RWPE2 (cell line): ENCODE measurements at regions not wholly inside any gene's neighbourhood (a gene's known extent, or its start where the extent isn't known, plus 50 kb on each side); places are given as distances from the start of the nearest gene placed in this dataset.

Experiments used
- ATAC-seq: fragments of 200-7000 bp; cut with Tn5 transposase; 3 replicates; pipeline ENCODE4 v1.9.1; 2021; ENCODE audit warnings: low read depth
- DNase-seq: peaks from one replicate; pipeline ENCODE4 v3.0.0-alpha.2; 2020; ENCODE audit warnings: low spot score
- H3K27ac ChIP-seq: fragments of 450-650 bp; 2 replicates; pipeline ENCODE4 v1.5.1; 2017; ENCODE audit warnings: mild to moderate bottlenecking; ENCODE audit not compliant: poor library complexity, severe bottlenecking
- H3K27me3 ChIP-seq: fragments of 250-450 bp; sonication (Bioruptor Pico); 2 replicates; pipeline ENCODE4 v1.5.1; 2021; ENCODE audit warnings: mild to moderate bottlenecking, moderate library complexity; ENCODE audit not compliant: insufficient read depth, poor library complexity, severe bottlenecking
- H3K36me3 ChIP-seq: fragments of 250-450 bp; sonication (Bioruptor Pico); 2 replicates; pipeline ENCODE4 v1.5.1; 2020; ENCODE audit warnings: low read depth, mild to moderate bottlenecking, moderate library complexity
- H3K4me1 ChIP-seq: fragments of 250-450 bp; sonication (Bioruptor Pico); 2 replicates; pipeline ENCODE4 v1.5.1; 2021; ENCODE audit warnings: mild to moderate bottlenecking, moderate library complexity; ENCODE audit not compliant: insufficient read depth, poor library complexity, severe bottlenecking
- H3K4me3 ChIP-seq: fragments of 250-450 bp; sonication (Bioruptor Pico); 2 replicates; pipeline ENCODE4 v1.5.1; 2021; ENCODE audit warnings: mild to moderate bottlenecking, moderate library complexity; ENCODE audit not compliant: severe bottlenecking
- H3K9me3 ChIP-seq: fragments of 250-450 bp; sonication (Bioruptor Pico); 2 replicates; pipeline ENCODE4 v1.5.1; 2021; ENCODE audit warnings: mild to moderate bottlenecking, moderate library complexity; ENCODE audit not compliant: severe bottlenecking
- TF ChIP-seq, protein P1 (sequence below): fragments of 450-650 bp; IDR thresholded peaks from one replicate; pipeline ENCODE4 v1.5.1; 2017; ENCODE audit warnings: mild to moderate bottlenecking, moderate library complexity; ENCODE audit not compliant: poor library complexity, severe bottlenecking

DNA sequence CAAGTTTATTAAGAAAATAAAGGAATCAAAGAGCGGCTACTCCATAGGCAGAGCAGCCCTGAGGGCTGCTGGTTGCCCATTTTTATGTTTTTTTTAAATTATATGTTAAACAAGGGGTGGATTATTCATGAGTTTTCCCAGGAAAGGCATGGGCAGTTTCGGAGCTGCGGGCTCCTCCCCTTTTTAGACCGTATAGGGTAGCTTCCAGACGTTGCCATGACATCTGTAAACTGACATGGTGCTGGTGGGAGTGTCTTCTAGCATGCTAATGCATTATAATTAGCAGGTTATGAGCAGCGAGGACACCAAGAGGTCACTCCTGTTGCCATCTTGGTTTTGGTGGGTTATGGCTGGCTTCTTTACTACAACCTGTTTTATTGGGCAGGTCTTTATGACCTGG is 301.8 kb downstream of the TFAP2C start:
- DNase-seq: no peak
- Histone ChIP-seq H3K4me1 (peaks cover 7% of the 10 kb centered on the region), H3K4me3 (no peak overlapping the region), H3K27me3 (peaks cover 40% of the 10 kb centered on the region), H3K27ac (no peak overlapping the region), H3K36me3 (no peaks in the 10 kb centered on the region), H3K9me3 (no peaks in the 10 kb centered on the region)
- TF ChIP-seq, protein P1, sequence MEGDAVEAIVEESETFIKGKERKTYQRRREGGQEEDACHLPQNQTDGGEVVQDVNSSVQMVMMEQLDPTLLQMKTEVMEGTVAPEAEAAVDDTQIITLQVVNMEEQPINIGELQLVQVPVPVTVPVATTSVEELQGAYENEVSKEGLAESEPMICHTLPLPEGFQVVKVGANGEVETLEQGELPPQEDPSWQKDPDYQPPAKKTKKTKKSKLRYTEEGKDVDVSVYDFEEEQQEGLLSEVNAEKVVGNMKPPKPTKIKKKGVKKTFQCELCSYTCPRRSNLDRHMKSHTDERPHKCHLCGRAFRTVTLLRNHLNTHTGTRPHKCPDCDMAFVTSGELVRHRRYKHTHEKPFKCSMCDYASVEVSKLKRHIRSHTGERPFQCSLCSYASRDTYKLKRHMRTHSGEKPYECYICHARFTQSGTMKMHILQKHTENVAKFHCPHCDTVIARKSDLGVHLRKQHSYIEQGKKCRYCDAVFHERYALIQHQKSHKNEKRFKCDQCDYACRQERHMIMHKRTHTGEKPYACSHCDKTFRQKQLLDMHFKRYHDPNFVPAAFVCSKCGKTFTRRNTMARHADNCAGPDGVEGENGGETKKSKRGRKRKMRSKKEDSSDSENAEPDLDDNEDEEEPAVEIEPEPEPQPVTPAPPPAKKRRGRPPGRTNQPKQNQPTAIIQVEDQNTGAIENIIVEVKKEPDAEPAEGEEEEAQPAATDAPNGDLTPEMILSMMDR: no peak
- ATAC-seq: no peak

DNA sequence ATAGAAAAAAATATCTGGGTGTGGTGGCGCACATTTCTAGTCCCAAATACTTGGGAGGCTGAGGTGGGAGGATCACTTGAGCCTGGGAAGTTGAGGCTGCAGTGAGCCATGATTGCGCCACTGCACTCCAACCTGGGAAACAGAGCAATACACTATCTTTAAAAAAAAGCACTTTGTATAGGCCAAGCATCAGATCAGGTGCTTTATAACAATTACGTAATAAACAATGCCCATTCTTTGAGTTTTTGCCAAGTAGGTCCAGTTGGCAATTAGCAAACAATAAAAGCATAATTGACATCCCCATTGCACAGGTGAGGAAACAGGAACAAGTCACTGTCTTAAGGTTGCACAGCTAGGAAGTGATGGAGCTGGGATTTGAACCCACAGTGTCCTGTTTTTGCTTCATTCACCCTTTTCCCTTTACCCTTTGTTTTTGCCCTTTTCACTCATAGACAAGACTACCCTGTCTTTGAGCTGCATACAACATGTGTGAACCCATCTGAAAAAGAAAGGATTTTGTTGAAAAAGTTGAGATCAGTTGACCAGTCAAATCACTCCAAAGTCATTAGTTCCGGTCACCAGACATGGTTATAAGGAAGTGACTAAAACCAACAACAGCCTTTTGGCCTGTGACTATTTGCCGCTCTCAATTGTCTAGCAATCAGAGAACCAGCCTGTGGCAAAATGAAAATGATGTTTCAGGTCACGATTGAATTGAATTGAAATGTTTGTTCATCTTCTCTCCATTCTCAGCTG is 303.6 kb downstream of the TFAP2C start:
- H3K27ac ChIP-seq: no peak overlapping the region
- peaks cover 7% of the 10 kb centered on the region for H3K4me1 ChIP-seq
- DNase-seq (no peak), ATAC-seq (no peak)
- no peaks in the 10 kb centered on the region for H3K36me3 ChIP-seq
- H3K27me3 ChIP-seq: peaks cover 21% of the 10 kb centered on the region
- H3K9me3 ChIP-seq: no peaks in the 10 kb centered on the region
- no peak overlapping the region for H3K4me3 ChIP-seq
- TF ChIP-seq, protein P1: no peak

DNA sequence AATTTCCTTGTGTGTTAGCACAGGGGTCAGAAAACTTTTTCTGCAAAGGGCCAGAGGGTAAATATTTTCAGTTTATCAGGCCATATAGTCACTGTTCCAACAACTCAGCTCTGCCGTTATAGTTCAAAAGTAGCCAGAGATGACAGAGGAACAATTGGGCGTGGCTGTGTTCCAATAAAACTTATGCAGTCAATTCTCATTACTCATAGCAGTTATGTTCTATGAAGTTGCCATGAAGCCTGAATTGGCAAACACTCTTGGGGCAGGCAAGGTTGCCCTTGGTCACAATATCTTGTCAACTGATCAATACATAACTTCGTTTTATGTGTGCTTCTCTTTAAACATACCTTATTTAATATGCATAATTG is 304.2 kb downstream of the TFAP2C start:
- H3K27me3 ChIP-seq: peaks cover 18% of the 10 kb centered on the region
- no peak overlapping the region for H3K4me3 ChIP-seq
- no peak overlapping the region for H3K27ac ChIP-seq
- no peaks in the 10 kb centered on the region for H3K9me3 ChIP-seq
- ATAC-seq: peak; percentile 66; the same call in 2 of the 3 replicates
- DNase-seq: no peak
- no peaks in the 10 kb centered on the region for H3K36me3 ChIP-seq
- TF ChIP-seq, protein P1: no peak
- H3K4me1 ChIP-seq: peaks cover 7% of the 10 kb centered on the region

DNA sequence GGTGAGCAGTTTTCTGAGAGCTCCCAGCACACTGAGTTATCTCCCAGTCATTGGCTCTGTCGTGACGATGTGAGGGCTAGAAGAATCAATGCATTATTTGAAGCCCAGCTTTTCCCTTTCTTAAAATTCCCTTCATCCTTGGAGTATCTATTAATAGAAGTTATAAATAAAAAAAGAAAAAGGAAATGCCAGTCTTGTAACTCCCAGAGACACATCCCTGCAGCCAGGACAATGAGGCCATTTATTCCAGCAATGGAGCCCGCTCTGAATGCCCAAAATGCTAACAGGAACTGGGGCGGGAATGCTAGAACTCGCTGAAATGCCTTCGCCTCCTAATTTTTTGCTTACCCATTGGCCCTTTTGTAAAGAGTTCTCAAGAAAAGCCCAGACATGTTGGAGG is 305.8 kb downstream of the TFAP2C start:
- TF ChIP-seq, protein P1: no peak
- no peak for ATAC-seq
- DNase-seq: no peak

DNA sequence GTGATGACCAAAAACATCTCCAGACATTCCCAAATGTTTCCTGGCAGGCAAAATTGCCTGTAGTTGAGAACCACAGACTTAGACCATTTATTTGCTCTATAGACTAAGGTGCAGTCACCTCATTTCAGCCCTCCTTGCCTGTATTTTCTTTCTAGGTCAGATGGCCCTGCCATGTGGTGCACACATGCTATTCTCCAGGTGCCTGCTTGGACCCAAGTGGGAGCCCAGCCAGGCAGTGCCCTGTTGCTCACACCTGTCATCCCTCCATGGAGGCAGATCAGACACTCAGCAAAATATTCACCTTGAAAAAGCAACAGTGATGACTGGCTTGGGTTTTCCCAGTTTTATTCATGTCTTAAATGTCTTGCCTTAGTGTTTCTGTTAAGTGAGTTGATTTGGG is 311.4 kb downstream of the TFAP2C start:
- ATAC-seq: no peak
- no peak for DNase-seq
- Histone ChIP-seq H3K36me3 (no peaks in the 10 kb centered on the region), H3K4me1 (no peaks in the 10 kb centered on the region), H3K27me3 (peaks cover 17% of the 10 kb centered on the region), H3K4me3 (no peak overlapping the region), H3K27ac (no peak overlapping the region), H3K9me3 (no peaks in the 10 kb centered on the region)
- TF ChIP-seq, protein P1: no peak

More for the DNA sequence above, 305.8 kb downstream of the TFAP2C start:
- peaks cover 7% of the 10 kb centered on the region for H3K4me1 ChIP-seq
- H3K27me3 ChIP-seq: peaks cover 9% of the 10 kb centered on the region
- H3K4me3 ChIP-seq: no peak overlapping the region
- no peaks in the 10 kb centered on the region for H3K9me3 ChIP-seq
- no peaks in the 10 kb centered on the region for H3K36me3 ChIP-seq
- no peak overlapping the region for H3K27ac ChIP-seq
